ENCODE measurements at regions not wholly inside any gene's neighbourhood (a gene's known extent, or its start where the extent isn't known, plus 50 kb on each side); places are given as distances from the start of the nearest gene placed in this dataset.

DNA sequence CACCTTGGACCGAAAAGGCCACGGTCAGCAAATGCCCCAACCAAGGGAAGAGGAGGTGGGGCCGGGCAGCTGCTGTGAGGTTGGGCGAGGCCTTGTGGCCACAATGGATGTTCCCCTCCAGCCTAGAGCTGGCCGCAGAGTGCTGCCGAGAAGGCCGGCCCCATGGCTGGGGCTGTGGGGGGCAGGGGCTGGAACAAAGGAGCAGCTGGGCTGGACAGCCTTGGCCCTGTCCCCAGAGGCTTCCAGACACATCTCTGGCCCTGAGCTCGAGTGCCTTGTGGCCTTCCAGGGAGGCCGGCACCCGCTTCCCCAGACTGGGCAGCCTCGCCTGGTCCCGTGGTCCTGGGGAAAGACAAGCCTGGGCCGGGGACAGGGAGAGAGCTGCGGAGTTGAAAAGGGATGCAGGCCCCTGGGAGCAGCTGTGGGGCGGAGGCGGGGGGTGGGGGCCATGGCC, 88.0 kb downstream of the PDGFA start:
- H3K4me3 Mint-ChIP-seq (ENCODE audit: unreplicated experiment), result no peak overlapping the region
- no peaks in the 10 kb centered on the region for H3K9me3 Mint-ChIP-seq (ENCODE audit: low read depth)
- H3K27ac Mint-ChIP-seq (ENCODE audit: unreplicated experiment), result no peak overlapping the region
- H3K4me1 Mint-ChIP-seq (ENCODE audit: low read depth), result peaks cover 16% of the 10 kb centered on the region
- H3K27me3 Mint-ChIP-seq (ENCODE audit: low read depth), result no peaks in the 10 kb centered on the region
- peaks cover 2% of the 10 kb centered on the region for H3K36me3 Mint-ChIP-seq (ENCODE audit: low read depth)
- TF ChIP-seq, protein P1, sequence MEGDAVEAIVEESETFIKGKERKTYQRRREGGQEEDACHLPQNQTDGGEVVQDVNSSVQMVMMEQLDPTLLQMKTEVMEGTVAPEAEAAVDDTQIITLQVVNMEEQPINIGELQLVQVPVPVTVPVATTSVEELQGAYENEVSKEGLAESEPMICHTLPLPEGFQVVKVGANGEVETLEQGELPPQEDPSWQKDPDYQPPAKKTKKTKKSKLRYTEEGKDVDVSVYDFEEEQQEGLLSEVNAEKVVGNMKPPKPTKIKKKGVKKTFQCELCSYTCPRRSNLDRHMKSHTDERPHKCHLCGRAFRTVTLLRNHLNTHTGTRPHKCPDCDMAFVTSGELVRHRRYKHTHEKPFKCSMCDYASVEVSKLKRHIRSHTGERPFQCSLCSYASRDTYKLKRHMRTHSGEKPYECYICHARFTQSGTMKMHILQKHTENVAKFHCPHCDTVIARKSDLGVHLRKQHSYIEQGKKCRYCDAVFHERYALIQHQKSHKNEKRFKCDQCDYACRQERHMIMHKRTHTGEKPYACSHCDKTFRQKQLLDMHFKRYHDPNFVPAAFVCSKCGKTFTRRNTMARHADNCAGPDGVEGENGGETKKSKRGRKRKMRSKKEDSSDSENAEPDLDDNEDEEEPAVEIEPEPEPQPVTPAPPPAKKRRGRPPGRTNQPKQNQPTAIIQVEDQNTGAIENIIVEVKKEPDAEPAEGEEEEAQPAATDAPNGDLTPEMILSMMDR (IDR thresholded peaks at IDR 0.05), result no peak
- DNase-seq (ENCODE audit: low spot score), result no peak

DNA sequence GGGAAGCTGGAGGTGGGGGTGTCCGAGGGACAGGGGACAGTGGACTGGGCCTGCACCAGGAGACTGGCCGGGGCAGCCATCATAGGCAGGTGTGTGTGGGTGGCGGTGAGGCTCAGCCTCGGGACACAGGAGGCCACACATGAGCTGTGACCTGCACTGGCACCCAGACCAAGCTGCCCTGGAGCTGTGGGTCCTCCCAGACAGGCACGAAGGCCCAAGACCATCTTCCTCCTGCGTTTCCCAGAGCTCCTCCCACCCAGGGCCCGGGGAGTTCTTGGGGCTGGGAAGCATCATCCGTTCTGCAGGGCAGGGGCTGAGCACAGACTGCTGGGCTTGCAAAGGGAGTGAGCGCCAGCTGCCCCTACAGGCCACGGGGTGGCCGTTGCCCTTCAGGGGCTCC, 87.4 kb downstream of the PDGFA start:
- Mint-ChIP-seq H3K4me1 (ENCODE audit: low read depth) (peaks cover 16% of the 10 kb centered on the region), H3K36me3 (ENCODE audit: low read depth) (no peaks in the 10 kb centered on the region), H3K9me3 (ENCODE audit: low read depth) (no peaks in the 10 kb centered on the region), H3K27me3 (ENCODE audit: low read depth) (peaks cover 1% of the 10 kb centered on the region), H3K4me3 (ENCODE audit: unreplicated experiment) (no peak overlapping the region), H3K27ac (ENCODE audit: unreplicated experiment) (no peak overlapping the region)
- no peak for DNase-seq (ENCODE audit: low spot score)
- TF ChIP-seq, protein P1 (IDR thresholded peaks at IDR 0.05), result no peak

DNA sequence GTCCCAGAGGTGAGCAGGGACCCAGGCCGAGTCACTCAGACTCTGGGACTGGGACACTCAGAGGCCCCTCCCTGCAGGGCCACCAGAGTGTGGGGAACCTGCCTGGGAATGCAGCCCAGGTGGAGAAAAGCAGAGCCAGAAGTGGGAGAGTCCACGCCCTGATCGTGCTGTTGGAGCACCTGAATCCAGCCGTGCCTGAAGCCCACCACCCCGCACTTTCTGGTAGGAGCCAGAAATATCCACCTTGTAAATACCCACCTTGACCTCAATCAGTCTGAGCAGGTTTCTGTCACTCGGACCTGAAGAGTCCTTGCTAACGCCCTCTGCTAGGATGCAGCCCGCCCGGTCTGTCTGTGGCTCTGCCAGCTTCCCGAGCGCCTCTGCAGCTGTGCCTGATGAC, 86.7 kb downstream of the PDGFA start:
- H3K9me3 Mint-ChIP-seq (ENCODE audit: low read depth), result no peaks in the 10 kb centered on the region
- no peaks in the 10 kb centered on the region for H3K36me3 Mint-ChIP-seq (ENCODE audit: low read depth)
- no peak overlapping the region for H3K27ac Mint-ChIP-seq (ENCODE audit: unreplicated experiment)
- H3K27me3 Mint-ChIP-seq (ENCODE audit: low read depth), result peaks cover 2% of the 10 kb centered on the region
- no peak overlapping the region for H3K4me3 Mint-ChIP-seq (ENCODE audit: unreplicated experiment)
- peaks cover 16% of the 10 kb centered on the region for H3K4me1 Mint-ChIP-seq (ENCODE audit: low read depth)
- TF ChIP-seq, protein P1 (IDR thresholded peaks at IDR 0.05), result no peak
- no peak for DNase-seq (ENCODE audit: low spot score)

DNA sequence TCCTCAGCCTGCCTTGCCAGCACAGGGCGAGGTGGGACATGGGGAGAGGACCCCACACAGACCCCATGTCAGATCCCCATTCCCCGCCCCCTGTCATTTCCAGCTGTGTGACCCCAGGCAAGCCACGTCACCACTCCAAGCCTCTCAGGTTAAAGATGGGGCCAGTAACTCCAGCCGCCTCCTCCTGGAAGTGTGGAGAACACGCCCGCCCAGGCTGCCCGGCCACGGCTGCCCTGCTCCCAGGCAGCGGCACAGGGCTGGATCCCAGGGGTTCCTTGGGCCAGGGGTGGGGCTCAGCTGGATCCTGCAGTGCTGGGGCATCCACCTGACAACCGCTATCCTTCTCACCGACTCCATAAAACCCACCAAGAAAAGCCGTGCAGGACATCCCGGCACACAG, 86.1 kb downstream of the PDGFA start:
- Mint-ChIP-seq H3K4me1 (ENCODE audit: low read depth) (peaks cover 16% of the 10 kb centered on the region), H3K4me3 (ENCODE audit: unreplicated experiment) (no peak overlapping the region), H3K36me3 (ENCODE audit: low read depth) (no peaks in the 10 kb centered on the region), H3K9me3 (ENCODE audit: low read depth) (no peaks in the 10 kb centered on the region), H3K27ac (ENCODE audit: unreplicated experiment) (no peak overlapping the region), H3K27me3 (ENCODE audit: low read depth) (peaks cover 2% of the 10 kb centered on the region)
- DNase-seq (ENCODE audit: low spot score), result no peak
- TF ChIP-seq, protein P1 (IDR thresholded peaks at IDR 0.05), result no peak

DNA sequence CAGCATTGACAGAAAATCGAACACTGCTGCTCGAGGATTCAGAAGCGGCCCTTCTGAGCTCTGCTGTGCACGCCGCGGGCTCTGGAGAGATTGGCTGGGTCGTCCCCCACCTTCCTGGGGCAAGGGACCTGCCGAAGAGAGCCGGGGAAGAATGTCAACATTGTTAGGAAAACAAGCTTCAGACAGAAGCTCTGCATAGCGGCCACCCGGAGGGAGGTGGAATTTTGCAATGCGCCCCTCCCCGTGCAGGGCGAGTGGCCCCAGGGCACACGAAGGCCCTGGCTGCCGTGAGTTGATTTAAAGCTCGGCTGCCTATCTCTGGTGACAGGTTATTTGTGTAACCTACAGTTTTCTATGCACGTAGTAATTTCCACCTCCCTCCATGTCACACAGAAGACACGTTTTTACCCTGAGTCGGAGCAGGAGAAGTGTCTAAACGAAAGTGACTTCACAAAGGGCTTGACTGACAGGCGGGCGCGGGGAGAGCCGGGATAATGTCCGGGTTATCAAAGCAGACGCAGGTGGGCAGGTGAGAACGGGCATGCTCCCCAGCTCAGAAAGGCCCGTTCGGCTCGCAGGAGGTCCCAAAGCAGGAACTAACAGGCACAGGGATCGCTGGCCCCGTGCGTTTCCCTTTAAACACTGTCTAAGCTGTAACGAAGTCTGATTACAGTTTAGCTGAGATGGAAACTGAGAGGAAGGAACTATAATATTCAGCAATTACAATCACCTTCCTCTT, 84.6 kb downstream of the PDGFA start:
- H3K4me3 Mint-ChIP-seq (ENCODE audit: unreplicated experiment), result no peak overlapping the region

More for the DNA sequence above, 84.6 kb downstream of the PDGFA start:
- DNase-seq (ENCODE audit: low spot score), result no peak
- TF ChIP-seq, protein P1 (IDR thresholded peaks at IDR 0.05), result no peak
- Mint-ChIP-seq H3K4me1 (ENCODE audit: low read depth) (peaks cover 16% of the 10 kb centered on the region), H3K36me3 (ENCODE audit: low read depth) (no peaks in the 10 kb centered on the region), H3K27ac (ENCODE audit: unreplicated experiment) (no peak overlapping the region), H3K9me3 (ENCODE audit: low read depth) (no peaks in the 10 kb centered on the region), H3K27me3 (ENCODE audit: low read depth) (peaks cover 2% of the 10 kb centered on the region)

Measured in chondrocyte (in vitro differentiated cells).